ENCODE measurements at regions not wholly inside any gene's neighbourhood (a gene's known extent, or its start where the extent isn't known, plus 50 kb on each side); places are given as distances from the start of the nearest gene placed in this dataset.

DNA sequence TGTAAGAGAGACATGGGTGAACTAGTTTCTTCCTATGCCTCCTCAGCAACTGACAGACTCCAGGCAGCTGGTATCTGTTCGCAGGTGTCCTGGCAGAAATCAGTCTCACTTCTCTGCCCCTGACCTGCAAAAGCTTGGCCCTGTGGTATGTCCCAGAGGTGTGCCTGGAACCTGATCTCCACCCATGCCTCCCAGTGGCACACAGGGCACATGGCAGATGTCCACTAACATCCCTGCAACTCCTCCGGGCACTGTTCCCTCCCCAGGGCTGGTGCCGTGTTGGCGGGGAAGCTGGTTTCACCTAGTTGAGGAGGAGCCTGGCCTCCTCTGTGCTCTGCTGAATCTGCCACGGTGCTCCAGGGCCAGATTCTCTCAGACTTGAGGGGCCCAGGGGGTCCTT, 123.3 kb upstream of the GGTLC1 start:
- TF ChIP-seq, protein P1, sequence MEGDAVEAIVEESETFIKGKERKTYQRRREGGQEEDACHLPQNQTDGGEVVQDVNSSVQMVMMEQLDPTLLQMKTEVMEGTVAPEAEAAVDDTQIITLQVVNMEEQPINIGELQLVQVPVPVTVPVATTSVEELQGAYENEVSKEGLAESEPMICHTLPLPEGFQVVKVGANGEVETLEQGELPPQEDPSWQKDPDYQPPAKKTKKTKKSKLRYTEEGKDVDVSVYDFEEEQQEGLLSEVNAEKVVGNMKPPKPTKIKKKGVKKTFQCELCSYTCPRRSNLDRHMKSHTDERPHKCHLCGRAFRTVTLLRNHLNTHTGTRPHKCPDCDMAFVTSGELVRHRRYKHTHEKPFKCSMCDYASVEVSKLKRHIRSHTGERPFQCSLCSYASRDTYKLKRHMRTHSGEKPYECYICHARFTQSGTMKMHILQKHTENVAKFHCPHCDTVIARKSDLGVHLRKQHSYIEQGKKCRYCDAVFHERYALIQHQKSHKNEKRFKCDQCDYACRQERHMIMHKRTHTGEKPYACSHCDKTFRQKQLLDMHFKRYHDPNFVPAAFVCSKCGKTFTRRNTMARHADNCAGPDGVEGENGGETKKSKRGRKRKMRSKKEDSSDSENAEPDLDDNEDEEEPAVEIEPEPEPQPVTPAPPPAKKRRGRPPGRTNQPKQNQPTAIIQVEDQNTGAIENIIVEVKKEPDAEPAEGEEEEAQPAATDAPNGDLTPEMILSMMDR (IDR thresholded peaks at IDR 0.05): no peak

DNA sequence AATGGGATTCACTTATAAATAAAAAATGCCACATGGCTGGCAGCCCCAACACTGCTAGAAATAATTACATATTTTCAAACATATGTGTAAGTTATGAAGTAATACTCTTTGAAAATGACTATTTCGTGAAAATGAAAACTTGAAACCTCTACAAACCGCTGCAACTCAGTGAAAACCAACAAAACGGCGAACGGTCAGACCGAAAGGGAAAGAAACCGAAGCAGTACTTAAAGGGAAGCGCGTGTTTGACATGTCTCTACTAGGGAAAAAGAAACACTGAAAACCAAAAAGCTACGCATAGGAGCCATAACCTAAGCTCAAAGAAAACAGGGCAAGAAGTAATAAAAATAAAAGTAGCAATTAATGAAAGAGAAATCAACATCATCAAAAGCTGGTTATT, 121.0 kb upstream of the GGTLC1 start:
- TF ChIP-seq, protein P1 (IDR thresholded peaks at IDR 0.05): no peak

DNA sequence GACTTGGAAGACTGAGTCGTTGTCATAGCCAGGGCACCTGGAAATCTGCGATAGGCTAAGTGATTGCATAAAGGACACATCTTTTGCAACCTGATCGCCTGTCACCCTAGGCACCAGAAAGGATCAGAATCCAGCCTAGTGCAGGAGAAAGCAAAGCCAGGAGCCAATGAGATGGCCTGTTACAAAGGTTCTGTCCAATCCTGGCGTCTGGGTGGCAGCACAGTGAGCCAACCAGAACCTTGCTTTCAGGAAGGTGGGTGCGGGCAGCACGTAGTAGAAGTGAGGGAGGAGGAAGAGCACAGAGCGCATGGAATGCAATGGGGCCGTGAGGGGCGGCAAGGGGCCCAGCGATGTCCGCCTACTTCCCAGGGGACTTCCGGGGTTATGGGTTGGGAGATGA, 120.4 kb upstream of the GGTLC1 start:
- TF ChIP-seq, protein P1 (IDR thresholded peaks at IDR 0.05): no peak

DNA sequence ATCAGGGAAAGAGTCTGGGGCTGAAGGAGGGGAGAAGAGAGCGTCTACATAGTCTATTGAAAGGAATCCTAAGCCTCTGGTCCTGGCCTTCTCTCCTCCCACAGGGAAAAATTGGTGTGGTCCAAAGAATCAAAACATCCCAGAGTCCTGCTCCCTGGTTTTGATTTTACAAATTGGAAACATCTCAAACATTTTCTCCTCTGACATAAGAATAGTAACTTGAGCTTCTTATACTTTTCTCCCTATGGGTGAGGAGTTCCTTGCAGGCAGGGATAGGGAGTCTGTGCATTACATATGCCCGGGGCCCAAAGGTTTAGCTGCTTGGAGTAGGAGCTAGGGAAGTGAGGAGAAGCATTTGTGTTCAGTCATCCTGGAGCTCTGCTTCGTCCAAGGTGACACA, 120.0 kb upstream of the GGTLC1 start:
- TF ChIP-seq, protein P1 (IDR thresholded peaks at IDR 0.05): no peak

DNA sequence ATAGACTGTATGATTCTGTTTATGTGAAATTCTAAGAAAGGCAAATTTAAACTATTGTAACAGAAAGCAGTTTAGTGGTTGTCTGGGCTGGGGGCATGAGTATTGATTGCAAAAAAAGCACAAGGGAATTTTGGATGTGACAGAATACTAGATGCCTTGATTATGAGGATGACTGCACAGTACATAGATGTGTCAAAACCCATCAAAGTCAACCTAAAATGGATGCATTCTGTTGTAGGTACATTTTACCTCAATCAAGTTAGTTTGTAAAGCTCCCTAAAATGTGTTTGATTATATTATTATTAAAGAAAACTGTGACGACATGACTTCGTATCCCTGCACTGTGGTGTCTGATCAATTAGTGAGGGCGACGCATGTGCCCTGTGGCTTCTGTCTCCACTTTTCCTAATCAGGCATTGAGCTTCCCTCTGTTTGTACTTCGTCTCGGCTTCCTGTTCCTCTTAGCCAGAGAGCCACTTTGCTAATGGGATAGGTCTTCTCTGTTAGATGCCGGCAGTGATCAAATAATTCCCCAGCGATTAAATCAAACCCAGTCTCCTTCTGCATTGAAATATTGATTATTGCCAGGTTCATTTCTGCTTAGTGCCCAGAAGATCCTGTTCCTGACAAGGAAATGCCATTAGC, 118.3 kb upstream of the GGTLC1 start:
- TF ChIP-seq, protein P1 (IDR thresholded peaks at IDR 0.05): no peak

DNA sequence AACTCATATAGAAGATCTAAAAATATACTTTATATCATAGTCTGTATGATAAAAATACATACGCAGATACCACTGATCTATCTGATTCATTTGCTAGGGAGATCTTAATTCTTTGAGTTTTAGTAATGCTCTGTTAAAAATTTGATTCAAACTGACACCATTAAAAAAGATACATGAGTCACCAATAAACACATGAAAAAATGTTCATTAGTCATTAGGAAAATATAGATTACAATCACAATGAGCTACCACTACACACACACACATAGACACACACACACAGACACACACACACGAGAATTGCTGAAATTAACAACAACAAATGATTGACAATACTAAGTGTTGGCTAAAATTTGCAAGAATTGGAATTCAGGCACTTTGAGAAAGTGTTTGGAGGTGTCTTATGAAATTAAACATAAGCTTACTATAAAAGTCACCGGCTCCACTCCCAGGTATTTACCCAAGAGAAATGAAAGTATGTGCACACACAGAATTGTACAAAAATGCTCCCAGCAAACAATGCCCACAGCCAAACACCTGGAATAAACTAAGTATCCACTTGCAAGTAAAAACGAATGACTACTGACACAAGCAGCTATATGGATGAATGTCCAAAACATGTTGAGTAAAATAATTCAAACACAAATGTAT, 117.7 kb upstream of the GGTLC1 start:
- TF ChIP-seq, protein P1 (IDR thresholded peaks at IDR 0.05): no peak

DNA sequence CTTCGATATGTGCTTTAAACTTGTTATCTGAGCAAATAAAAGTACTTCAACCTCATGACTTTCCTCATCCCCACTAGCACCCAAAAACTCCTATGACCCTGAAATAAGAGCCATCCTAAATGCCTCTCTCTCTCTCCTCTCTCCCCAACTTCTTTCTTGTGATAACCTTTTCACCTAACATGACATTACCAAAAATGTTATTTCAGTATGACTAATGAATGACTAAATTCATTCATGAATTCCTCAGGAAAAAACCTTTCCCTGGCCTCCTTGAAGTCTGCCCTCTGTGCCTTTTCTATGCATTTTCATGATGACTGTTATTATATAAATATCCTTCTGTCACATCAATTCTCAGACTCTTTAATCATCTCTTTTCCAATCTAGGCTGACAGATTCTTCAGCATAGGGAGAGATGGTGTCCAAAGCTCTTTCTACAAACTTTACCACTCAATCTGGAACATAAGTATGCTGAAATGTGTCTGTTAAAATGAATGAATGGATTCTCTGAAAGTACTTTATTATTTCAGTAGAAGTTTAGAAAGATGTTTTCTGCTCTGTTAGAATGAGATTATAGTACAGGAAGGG, 114.3 kb upstream of the GGTLC1 start:
- TF ChIP-seq, protein P1 (IDR thresholded peaks at IDR 0.05): no peak
